ENCODE measurements at regions not wholly inside any gene's neighbourhood (a gene's known extent, or its start where the extent isn't known, plus 50 kb on each side); places are given as distances from the start of the nearest gene placed in this dataset.
"Not testable (repeated sequence)": the region's sequence is repeated elsewhere in the genome, so short reads cannot be mapped to it uniquely, and the experiment has no call there.

DNA sequence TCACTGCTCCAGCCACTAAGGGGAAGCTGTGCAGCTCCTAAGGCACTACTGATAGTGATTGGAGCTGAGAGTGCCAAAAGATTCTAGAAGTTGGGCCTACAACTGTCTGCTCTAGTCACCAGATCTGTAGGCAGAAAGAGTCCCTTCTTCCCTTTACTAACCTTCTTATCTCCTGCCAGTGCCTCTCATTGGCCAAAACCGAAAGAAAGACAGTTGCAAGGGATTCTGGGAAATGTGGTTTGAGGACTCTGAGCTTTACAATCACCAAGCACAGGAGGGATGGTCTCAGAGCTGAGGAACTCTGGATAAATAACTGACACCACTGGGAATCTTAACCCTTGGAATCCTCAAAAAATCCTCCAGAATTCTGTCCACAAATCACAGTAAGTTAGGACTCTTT lies 615.8 kb downstream of the CCSER2 start:
- DNase-seq, result no peak

DNA sequence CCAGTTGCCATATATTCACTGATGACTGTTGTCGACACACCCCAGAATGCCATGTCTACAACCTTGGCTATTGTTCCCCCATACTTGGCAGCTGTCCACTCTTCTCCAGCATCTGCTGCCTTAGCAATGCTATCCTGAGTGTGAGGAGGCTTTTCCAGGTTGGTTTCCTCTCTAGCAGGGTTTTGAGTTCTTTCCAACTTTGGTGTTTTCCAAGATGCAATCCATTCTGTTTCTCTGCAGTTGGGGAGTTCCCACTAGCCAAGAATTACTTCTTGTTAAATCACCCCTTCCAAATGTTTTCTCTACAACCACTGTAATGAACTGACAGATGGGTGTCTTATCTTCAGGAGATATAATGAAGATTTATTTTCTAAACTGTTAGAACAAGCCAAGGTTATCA lies 617.4 kb downstream of the CCSER2 start:
- DNase-seq, result no peak

DNA sequence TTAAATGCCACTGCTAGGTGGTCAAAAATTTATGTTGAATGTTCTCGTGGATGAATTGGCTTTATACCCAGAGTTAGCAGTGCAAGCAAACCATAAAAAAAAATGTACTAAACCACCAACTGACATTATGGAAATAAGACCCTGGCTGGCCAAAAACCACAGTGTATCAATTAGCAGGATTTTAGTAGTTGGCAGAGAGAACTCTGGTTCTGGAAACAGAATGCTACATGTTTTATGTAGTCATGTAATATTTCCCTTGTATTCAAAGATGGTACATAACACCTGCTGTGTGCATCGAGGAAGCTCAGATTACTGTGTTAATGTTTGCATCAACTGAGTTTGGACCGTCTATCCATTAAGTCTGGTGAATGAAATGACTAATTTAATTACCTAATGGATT lies 618.5 kb downstream of the CCSER2 start:
- DNase-seq, result peak; percentile 43

DNA sequence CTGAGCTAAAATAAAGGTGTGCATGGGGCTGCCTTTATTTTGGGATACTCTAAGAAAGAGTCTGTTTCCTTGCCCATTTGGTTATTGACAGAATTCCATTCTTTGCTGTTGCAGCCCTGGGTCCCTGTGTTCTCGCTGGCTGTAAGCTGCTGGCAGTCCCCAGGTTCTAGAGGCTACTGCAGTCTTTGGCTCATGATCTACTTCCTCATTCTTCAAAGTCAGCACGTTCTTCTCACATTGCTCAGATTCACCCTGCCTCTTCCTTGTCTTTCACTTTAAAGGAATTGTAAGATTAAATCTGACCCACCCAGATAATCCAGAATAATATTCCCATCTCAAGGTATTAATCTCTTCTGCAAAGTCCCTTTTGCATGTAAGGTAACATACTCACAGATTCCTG lies 620.3 kb downstream of the CCSER2 start:
- DNase-seq, result no peak

DNA sequence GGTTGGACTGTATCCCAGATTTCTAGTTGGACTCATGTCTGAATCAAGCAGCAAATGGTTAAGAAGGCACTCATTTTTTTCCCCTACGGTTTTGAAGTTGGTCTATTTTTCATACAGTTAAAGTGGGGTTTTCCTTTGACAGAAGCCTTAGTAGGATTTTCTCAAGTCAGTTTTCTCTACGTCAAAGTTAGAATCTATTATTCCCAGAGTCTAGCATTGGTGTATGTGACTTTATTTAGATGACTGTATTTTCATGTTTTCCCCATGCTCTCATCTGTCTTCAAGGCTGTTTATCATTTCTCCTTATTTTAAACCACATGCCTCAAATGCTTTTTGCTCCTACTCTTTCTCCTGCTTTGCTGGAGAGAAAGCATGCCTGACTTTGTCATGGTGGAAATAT lies 623.2 kb downstream of the CCSER2 start:
- no peak for DNase-seq

DNA sequence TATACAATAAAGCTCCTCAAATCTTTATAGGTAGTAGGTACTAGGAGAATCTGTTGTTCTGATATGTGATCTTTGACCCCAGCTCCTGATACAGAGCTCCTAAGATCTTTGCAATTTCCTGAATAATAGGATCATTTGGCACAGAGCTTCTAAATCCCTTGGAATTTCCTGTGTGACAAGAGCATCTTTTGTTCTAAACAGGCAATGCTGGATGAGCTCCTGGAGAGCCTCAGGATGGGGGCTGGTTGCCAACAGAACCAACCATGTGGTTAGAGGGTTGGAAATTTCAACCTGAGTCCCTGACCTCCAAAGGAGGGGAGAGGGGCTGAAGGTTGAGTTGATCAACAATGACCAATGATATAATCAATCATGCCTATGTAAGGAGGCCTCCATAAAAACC lies 629.0 kb downstream of the CCSER2 start:
- DNase-seq, result no peak

DNA sequence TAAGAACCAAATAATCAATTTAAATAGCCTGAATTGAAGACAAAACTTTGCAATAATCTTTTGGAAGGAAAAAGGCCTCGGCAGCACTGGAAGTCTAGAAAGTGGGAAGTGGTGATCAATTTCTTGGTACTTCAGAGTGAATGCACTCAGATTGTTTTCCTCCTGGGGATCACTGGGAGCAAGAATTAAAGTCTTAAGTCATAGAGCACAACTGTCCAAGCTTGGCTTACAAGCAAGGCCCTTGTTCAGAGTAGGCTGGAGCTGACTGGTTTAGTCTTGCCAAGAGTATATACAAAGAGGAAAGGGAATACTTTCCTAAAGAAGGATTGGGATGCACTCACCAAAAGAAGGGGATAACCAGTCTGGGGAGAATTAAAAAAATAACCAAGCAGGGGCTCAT lies 637.1 kb downstream of the CCSER2 start:
- peak; percentile 40 for DNase-seq

DNA sequence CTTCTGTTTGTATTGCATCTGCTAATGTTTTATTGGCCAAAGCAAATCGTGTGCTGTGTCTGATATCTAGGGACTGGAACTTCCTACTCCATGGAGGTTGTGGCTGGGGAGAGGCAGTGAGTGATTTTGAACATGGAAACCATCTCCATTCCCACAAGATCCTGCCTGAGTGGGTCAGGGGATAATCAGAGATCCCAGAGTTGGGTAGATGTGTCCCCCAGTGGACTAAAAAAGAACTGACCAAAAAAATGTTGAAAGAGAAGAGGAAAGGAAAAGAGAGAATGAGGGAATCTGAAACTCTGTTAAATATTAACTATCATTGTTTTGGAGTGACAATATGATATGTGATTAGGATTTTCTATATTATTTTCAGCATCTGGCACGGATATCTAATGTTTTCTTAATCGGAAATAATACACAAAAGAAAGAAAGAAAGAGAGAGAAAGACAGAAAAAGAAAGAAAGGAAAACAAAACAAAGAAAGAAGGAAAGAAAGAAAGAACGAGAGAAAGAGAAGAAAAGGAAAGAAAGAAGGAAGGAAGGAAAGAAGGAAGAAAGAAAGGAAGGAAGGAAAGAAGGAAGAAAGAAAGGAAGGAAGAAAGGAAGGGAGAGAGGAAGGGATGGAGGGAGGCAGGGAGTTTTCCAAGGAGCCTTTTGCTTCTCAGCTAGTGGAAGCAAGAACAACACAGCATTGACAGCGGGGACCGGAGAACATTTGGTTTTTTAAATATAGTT lies 638.5 kb downstream of the CCSER2 start:
- DNase-seq, result no peak

DNA sequence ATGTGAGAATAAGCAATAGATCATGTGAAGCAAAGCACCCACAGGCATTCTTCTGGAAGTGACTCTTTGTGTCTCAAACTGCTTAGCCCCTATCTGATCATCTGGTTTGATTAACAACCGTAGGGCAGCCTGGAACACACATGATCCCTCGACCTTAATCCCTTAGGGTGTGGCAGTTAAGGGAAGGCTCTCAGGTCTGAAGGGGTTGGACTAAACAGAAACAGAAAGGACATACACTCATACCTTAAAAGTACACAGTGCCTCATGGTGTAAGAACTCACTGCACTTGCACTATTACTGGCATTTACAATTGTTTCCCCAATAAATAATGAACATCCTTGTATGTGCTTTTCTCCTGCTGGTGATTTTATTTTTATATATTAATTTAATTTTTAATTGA lies 640.9 kb downstream of the CCSER2 start:
- DNase-seq, result not testable (repeated sequence)

DNA sequence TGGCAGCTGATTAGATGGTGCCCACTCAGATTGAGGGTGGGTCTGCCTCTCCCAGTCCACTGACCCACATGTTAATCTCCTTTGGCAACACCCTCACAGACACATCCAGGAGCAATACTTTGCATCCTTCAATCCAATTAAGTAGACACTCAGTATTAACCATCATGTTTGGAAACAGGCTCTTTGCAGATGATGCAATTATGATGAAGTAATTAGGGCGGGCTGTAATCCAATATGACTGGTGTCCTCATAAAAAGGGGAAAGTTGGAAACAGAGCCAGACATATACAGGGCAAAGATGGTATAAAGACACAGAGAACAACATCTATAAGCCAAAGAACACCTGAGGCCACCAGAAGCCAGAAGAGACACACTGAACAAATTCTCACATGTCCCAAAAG lies 658.6 kb downstream of the CCSER2 start:
- no peak for DNase-seq

DNA sequence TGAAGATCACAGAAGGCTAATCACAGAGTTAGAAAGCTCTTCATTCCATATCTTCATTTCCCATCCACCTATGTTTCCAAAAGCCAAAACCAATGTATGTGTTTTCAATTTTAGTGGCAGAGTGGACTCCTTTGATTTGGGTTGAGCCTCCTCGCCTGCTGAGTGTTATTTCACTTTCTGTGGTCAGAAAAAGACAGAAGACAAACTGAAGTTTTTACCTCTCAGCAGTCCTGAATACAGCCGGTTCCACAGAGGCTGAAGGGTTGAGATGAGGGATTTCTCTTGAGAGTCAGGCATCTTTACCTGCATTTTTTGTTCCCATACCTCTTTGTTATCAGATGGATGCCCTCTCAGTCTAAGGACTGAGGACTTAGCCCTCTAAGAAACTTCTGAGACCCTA lies 659.6 kb downstream of the CCSER2 start:
- no peak for DNase-seq

DNA sequence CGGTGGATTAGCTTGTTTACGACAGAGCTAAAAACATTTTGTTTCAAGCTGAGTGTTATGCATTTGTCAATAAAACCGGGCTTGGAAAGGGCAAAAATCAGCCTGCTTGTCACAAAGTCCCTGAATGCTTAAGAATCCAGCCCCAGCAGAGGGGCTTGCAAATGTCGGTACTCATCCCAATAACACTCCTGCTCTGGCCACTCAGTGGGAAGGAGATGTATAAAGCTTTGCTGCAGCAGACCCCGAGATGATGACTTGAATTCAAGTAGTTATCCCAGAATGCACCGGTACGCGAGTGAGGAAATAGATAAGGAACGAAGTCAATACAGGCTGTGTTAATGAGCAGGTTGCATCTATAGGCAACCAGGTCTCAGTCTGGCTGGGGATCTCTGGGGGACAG lies 662.3 kb downstream of the CCSER2 start:
- no peak for DNase-seq

DNA sequence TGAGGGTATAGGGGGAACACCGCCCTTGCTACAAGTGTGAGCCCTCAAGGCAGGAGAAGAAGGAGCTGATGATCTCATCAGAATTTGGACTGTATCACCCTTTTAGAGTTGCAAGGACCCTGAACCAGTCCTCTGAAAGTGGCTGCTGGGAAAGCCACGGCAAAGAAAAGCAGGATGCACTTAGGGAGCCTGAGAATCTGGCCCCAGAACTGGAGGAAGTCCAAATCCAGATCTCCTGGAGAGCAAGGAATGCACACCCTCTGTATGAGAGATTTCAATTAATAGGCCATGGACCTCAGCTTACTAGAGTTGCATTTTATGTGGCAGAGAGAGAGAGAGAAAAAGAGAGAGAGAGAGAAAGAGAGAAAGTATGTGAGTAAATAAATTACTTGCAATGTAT lies 662.9 kb downstream of the CCSER2 start:
- DNase-seq, result no peak

DNA sequence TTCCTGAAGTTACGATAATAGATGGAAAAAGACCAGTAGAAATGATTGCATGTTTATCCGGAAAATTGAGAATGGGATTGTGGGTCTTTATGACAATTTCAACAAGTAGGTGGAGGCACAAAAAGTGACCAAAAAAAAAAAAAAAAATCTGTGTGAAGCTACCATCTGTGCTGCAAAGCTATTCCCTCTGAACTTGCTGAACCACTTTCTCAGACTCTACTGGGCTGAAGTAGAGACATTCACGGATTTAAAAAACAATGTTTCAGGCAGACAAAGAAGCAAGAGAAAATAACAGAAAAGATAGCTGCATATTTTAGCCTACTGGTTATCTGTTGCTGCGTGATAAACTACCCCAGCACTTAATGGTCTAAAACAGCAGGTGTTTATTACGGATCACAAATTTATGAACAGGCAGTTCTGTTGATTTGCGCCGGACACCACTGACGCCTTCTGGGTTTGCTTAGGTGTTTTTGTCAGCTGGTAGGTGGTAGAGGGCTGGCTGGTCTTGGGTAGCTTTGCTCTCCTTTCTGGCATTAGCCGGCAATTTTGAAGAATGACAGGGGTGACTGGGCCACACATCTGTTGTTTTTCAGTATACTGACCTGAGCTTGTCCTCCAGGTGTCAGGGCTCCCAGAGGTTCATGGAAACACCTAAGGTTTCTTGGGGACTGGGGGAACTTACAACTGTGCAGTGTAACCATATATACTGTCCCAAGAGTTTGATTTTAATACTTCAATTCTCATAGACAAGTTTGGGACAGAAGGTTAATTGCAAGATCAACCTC lies 665.1 kb downstream of the CCSER2 start:
- DNase-seq, result no peak

DNA sequence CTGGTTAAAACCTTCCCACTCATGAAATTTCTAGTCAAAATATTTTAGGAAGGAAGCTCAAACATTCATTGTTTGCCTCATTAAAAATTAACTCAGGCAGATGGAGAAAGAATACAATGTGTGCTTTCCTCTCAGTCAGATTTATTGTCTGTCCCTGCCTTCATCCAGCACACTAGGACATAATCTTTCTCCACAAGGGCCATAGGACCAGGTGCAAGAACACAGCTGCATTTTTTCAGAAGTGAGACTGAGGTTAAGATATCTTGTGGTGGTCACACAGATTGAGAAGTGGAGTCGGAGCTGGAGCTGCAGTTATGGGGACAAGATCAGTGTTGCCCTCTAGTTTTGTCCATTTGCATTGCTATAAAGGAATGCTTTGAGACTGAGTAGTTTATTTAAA lies 666.3 kb downstream of the CCSER2 start:
- DNase-seq, result no peak

DNA sequence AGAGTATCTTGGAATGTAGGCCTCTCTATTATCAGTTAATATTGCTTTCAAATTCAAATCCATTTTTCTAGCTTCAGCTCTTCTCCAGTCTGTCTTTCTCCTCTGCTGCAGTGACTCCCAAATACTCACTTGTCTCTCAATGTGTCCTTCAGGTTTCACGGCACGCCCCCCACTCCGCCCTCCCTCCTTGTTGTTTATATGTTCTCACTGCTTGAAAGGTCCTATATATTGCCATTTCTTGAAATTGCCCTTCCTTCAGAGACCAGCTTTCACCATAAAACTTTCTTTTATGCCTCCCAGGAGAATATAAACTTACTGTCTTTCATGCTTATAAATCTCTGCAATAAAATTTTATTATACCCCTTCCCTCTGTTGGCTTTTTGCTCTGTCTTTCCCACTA lies 668.2 kb downstream of the CCSER2 start:
- DNase-seq, result no peak

DNA sequence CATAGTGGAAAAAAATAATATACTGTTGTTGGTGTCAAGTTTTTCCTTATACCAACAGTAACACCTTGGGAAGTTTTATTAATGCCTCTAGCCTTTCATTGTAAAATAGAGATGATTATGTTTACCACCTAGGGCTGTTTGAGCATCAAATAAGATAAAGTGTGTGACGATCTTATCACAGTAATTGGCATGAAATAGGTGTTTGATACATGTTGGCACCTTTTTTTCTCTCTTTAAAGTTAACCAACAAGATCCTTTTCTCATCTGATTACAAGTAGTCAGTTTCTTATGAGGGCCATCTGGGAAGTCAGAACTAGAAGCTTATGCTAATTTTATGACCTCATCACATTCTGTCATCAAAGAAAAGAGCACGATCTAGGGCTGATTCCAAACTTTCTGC lies 669.5 kb downstream of the CCSER2 start:
- DNase-seq, result no peak

DNA sequence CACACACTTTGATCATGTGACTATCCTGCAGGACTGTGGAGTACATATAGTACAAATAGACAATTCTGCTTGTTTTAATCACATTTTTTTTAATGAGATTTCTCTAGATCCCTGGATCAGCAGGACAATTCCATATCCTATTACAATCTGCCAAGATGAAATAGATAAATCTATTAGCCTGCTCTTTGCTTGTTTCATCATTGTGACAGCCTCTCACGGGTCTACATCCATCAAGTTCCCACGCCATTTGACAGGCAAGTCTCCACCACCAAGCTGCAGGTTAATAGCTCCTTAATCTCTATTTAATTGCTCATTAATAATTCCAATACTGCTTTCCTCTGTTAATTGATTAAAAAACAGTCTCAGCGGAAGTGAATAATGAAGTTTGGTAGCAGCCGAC lies 671.5 kb downstream of the CCSER2 start:
- DNase-seq, result no peak

DNA sequence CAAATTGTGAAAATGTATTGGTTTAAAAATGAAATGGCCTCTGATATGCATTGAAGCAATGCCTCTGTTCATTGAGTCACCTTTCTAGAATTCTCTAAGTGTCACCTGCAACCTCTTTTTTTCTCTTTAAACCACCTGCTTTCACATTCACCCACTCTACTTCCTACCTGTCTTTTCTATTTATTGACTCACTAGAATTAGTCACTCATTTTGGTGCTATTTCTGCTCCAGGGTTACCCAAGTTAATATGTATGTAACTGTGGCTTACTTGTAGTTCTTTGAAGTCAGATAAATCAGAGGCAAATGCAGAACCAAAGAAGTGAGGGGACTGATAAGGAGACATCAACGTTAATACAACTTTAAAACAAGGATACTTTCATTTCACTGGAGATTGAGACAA lies 674.7 kb downstream of the CCSER2 start:
- no peak for DNase-seq

DNA sequence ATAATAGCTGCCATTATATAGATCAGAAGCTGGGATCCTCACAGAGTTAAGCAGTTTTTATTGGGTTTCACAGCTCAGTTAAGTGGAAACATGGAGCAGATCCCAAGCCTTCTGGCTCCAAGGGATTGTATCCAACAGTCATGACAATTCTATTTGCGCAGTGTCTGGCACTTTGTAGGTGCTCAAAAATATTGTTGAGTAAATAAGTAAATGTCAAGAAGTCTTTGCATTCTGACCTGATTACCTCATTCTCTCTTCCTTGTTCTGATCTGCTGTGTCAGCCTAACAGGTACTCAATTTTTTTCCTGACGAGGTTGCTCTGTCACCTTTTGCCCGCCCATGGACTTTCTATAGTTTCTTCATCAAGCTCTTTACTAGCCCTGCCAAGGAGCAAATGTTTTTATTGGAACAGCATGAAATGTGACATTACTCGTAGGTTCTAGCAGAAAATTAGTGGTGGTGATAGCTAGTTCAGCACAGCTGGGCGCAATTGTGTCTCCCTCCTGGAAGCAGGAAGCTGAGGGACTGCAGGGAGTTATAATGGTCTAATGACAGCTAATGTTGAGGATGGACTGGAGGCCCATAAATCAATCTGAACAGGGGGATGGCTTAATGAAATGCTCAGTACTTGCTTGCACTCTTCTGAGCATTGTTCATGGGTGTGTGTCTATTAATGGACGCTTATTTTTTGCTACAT lies 680.2 kb downstream of the CCSER2 start:
- peak; percentile 5 for DNase-seq

DNA sequence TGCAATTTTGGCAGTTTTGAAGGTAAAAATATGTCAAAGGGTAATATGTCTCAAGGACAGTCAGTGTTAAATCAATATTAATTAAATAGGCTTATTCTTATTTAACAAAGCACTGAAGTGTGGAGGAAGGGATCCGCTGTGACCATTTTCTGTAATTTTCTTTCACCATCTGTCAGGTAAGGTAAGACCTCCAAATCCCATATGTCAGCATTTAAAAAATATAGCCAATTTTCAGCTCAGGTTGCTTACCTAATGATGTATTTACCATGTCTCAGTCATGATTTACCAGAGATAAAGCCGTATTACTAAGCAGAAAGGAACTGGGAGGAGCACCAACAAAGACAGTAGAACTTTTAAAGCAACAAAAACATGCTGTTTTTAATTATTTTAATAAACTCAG lies 683.9 kb downstream of the CCSER2 start:
- DNase-seq, result no peak

DNA sequence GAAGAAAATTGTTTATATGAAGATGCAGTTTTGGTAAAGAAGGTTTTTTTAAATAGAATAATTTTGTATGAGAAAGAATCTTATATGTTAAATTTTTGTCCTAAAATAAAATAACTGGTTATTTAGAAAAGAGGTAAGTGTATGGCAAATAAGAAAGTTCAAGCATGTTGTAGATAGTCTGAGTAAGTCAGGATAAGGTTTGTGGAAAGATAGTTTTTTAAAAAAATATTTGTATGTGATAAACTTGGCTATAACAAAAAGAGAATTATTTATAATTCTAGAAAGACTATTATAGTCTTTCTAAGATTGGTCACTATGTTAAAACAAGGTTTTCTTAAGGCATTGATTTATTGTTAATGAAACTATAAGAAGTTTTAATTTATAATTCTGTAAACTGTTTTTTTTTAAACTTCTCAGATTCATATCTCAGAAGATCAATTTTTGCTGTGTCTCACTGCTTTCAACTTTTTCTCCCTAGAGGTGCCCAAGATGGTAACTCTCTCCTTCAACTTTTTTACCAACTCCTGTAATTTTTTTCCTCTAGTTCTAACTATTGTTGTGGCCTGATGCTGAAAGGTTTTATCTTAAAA lies 698.6 kb downstream of the CCSER2 start:
- no peak for DNase-seq

DNA sequence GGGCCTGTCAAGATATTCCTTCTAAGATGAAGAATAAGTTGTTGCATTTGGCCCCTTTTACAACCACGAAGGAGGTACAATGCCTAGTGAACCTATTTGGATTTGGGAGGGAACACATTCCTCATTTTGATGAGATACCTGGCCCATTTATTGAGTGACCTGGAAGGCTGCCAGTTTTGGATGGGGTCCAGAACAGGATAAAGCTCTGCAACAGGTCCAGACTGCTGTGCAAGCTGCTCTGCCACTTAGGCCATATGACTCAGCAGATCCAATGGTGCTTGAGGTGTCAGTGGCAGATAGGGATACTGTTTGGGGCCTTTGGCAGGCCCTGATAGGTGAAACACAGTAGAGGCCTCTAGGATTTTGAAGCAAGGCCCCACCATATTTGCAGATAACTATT lies 704.6 kb downstream of the CCSER2 start:
- DNase-seq, result no peak

Measured in tongue (tissue), 1 donor.